SK-N-SH (cell line): ENCODE measurements at regions not wholly inside any gene's neighbourhood (a gene's known extent, or its start where the extent isn't known, plus 50 kb on each side); places are given as distances from the start of the nearest gene placed in this dataset.

Experiments used
- CTCF ChIP-seq: fragments of 200-600 bp; sonication (generic); IDR thresholded peaks from 2 replicates; pipeline ENCODE4 v1.6.1; 2017; ENCODE audit warnings: antibody characterized with exemption, mild to moderate bottlenecking, moderate library complexity
- MAX ChIP-seq: IDR thresholded peaks from 2 replicates; pipeline ENCODE4 v1.4.0; 2012; ENCODE audit warnings: low read depth

- TF ChIP-seq MAX: no peak
- no peak for TF ChIP-seq CTCF
Observed at GRCh38 chr7:15057272-15057671, 154.7 kb upstream of the DGKB start.
